HCT116 (cell line): ENCODE measurements at regions not wholly inside any gene's neighbourhood (a gene's known extent, or its start where the extent isn't known, plus 50 kb on each side); places are given as distances from the start of the nearest gene placed in this dataset.

Source experiments
- ATAC-seq: fragments of 200-7000 bp; cut with Tn5 transposase; 2 replicates; pipeline ENCODE4 v1.9.1; 2020; ENCODE audit warnings: mild to moderate bottlenecking, moderate library complexity
- BruUV-seq: library from RNA; stranded (reverse); fragments of 400-500 nt; replicated peaks from 2 replicates; lab custom pipeline; 2021; lab: Mats Ljungman, UMichigan
- CTCF ChIA-PET: fragments of 300-600 bp; sonication (Branson Sonifier 250); formaldehyde crosslinking; loops from one replicate; lab custom pipeline; 2021; ENCODE audit warnings: antibody characterized with exemption; lab: Charles Lee
- POLR2A ChIA-PET: fragments of 300-600, 350-600 bp; sonication (Branson Sonifier 250); formaldehyde crosslinking; loops from one replicate; lab custom pipeline; 2021; ENCODE audit warnings: antibody characterized with exemption; lab: Charles Lee
- RAD21 ChIA-PET, 2 experiments: fragments of 300-600 bp; sonication (Branson Sonifier 250); formaldehyde crosslinking; loops; one replicate each; lab custom pipeline; 2023; ENCODE audit warnings: low total read pairs in 2 of 2; ENCODE audit not compliant: uncharacterized antibody in 2 of 2, unreplicated experiment in 2 of 2, low non-redundant PET in 1 of 2; lab: Charles Lee
- DNase-seq: peaks from one replicate; pipeline ENCODE4 v3.0.0-alpha.2; 2010; ENCODE audit warnings: low read depth, low spot score
- H2AFZ ChIP-seq: fragments of 200-600 bp; shearing (Covaris generic), sonication (generic); 2 replicates; pipeline ENCODE4 v1.6.1; 2017; ENCODE audit warnings: low read depth, mixed run types, mixed read lengths, antibody characterized with exemption, low read length; ENCODE audit not compliant: poor library complexity, severe bottlenecking
- H3K27ac ChIP-seq: 2 replicates; pipeline ENCODE4 v1.5.1; 2012; ENCODE audit warnings: low read depth, low read length
- H3K27me3 ChIP-seq: fragments of 200-600 bp; sonication (generic); 2 replicates; pipeline ENCODE4 v1.6.1; 2016; ENCODE audit warnings: mixed run types, low read length, mixed read lengths; ENCODE audit not compliant: insufficient read depth
- H3K36me3 ChIP-seq, 2 experiments: fragments of 200-500 bp in 1 of 2; fragments of 200-600 bp in 1 of 2; sonication (Bioruptor generic) in 1 of 2; sonication (generic) in 1 of 2; 2 replicates each; pipeline versions ENCODE4 v1.5.1 to v1.6.1; 2014 to 2016; ENCODE audit warnings: low read length in 2 of 2, inconsistent platforms in 1 of 2, mixed read lengths in 1 of 2, mixed run types in 1 of 2; ENCODE audit not compliant: insufficient read depth in 2 of 2, control insufficient read depth in 1 of 2
- H3K4me1 ChIP-seq, 2 experiments: fragments of 200-600 bp in 1 of 2; sonication (generic) in 1 of 2; 2 replicates each; pipeline versions ENCODE4 v1.5.1 to v1.6.1; 2012 to 2017; ENCODE audit warnings: low read length in 2 of 2, inconsistent platforms in 1 of 2, mild to moderate bottlenecking in 1 of 2, mixed read lengths in 1 of 2, mixed run types in 1 of 2, moderate library complexity in 1 of 2; ENCODE audit not compliant: insufficient read depth in 2 of 2, control insufficient read depth in 1 of 2
- H3K4me2 ChIP-seq: fragments of 200-600 bp; sonication (generic); 2 replicates; pipeline ENCODE4 v1.6.1; 2017; ENCODE audit warnings: mixed run types, low read length, mixed read lengths
- H3K4me3 ChIP-seq, 2 experiments: fragments of 200-600 bp in 1 of 2; sonication (generic) in 1 of 2; replicated peaks in 1 of 2; 2 replicates each; pipeline ENCODE4 v1.5.1; 2011 to 2016; ENCODE audit warnings: low read length in 2 of 2, control low read depth in 1 of 2, low read depth in 1 of 2, mild to moderate bottlenecking in 1 of 2, mixed read lengths in 1 of 2, mixed run types in 1 of 2
- H3K79me2 ChIP-seq: fragments of 200-600 bp; sonication (generic); 2 replicates; pipeline ENCODE4 v1.6.1; 2017; ENCODE audit warnings: mild to moderate bottlenecking, mixed run types, low read length, moderate library complexity, mixed read lengths; ENCODE audit not compliant: insufficient read depth
- H3K9ac ChIP-seq: fragments of 200-600 bp; sonication (generic); 2 replicates; pipeline ENCODE4 v1.6.1; 2016; ENCODE audit warnings: low read length, mixed read lengths
- H3K9me2 ChIP-seq: fragments of 200-600 bp; sonication (generic), shearing (Covaris generic); 2 replicates; pipeline ENCODE4 v1.6.1; 2017; ENCODE audit warnings: mixed run types, mild to moderate bottlenecking, moderate library complexity; ENCODE audit not compliant: insufficient read depth
- H3K9me3 ChIP-seq, 2 experiments: fragments of 200-500 bp in 1 of 2; fragments of 200-600 bp in 1 of 2; sonication (Bioruptor generic) in 1 of 2; sonication (generic) in 1 of 2; 2 replicates each; pipeline ENCODE4 v1.6.1; 2014 to 2017; ENCODE audit warnings: low read length in 2 of 2, mixed read lengths in 2 of 2, inconsistent platforms in 1 of 2, low read depth in 1 of 2, mild to moderate bottlenecking in 1 of 2, mixed run types in 1 of 2, moderate library complexity in 1 of 2; ENCODE audit not compliant: control insufficient read depth in 1 of 2, insufficient read depth in 1 of 2
- H4K20me1 ChIP-seq: fragments of 200-600 bp; sonication (generic), shearing (Covaris generic); 2 replicates; pipeline ENCODE4 v1.6.1; 2017; ENCODE audit warnings: mixed run types, mild to moderate bottlenecking, moderate library complexity; ENCODE audit not compliant: insufficient read depth
- CEBPB ChIP-seq: IDR thresholded peaks from 2 replicates; pipeline ENCODE4 v1.6.1; 2012; ENCODE audit warnings: low read depth
- CTCF ChIP-seq, 3 experiments: fragments of 200-600 bp in 1 of 3; sonication (generic) in 1 of 3; IDR thresholded peaks in 2 of 3; conservative IDR thresholded peaks in 1 of 3; 2 replicates each; pipeline ENCODE4 v1.5.1; 2012 to 2017; ENCODE audit warnings: low read depth in 2 of 3, low read length in 2 of 3, antibody characterized with exemption in 1 of 3, borderline replicate concordance in 1 of 3, control low read depth in 1 of 3, mild to moderate bottlenecking in 1 of 3, mixed read lengths in 1 of 3, mixed run types in 1 of 3, moderate library complexity in 1 of 3; ENCODE audit not compliant: insufficient read depth in 1 of 3
- EGR1 ChIP-seq: IDR thresholded peaks from 2 replicates; pipeline ENCODE4 v1.6.1; 2012; ENCODE audit warnings: low read depth
- SP1 ChIP-seq: IDR thresholded peaks from 2 replicates; pipeline ENCODE4 v1.6.1; 2012; ENCODE audit warnings: low read depth
- SRF ChIP-seq: IDR thresholded peaks from 2 replicates; pipeline ENCODE4 v1.6.1; 2012; ENCODE audit warnings: low read depth
- intact Hi-C: fragments of 100-400 bp; cut with micrococcal nuclease; formaldehyde crosslinking; loops from 2 replicates; pipeline ENCODE4 v1.10.0; 2022
- TF ChIP-seq, protein P1 (sequence below): IDR thresholded peaks from 2 replicates; pipeline ENCODE4 v1.6.1; 2012
- TF ChIP-seq, protein P2 (sequence below): IDR thresholded peaks from 2 replicates; pipeline ENCODE4 v1.6.1; 2012; ENCODE audit warnings: low read depth

DNA sequence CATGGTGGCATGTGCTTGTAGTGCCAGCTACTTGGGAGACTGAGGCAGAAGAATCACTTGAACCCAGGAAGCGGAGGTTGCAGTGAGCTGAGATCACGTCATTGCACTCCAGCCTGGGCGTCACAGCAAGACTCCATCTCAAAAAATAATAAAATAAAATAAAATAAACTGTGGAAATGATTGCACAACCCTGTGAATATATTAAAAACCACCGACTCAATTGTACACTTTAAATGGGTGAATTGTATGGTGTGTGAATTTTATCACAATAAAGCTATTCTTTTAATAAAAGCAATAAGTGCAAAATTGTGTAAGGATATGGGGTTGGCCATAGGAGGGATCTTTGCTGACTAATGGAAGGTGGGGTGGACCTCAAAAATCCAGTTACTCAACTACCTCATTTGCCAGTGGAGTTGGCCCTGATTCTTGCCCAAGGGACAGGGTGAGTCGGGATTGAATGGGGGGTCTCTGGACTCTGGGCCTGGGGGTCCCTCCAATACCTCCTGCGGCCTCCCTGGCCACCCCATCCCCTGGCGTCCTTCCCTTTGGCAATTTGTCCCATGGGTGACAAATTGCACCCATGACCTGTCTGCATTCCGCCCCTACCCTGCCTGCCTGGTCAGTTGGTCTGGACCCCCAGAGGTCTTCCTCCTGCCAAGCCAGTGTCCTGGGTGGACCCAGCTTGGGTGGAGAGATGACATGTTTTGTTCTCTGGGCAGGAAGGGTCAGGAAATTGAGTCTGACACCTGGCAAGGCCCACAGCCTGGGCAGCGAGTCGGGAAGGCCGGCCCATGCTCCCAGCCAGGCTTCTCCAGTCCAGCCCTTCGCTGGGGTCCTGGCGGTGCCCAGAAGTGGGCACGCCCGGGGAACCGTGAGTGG, 61.7 kb upstream of the ELN start:
- intact Hi-C loops: no loop called here
- CTCF ChIA-PET: no interaction called here

More for the DNA sequence above, 61.7 kb upstream of the ELN start:
- no peak for TF ChIP-seq CTCF (IDR thresholded peaks at IDR 0.05 in 2 of 3, conservative IDR thresholded peaks at IDR 0.05 in 1 of 3; ENCODE audit: borderline replicate concordance in 1 of 3, insufficient read depth in 1 of 3, low read depth in 2 of 3, low read length in 2 of 3)
- TF ChIP-seq, protein P1, sequence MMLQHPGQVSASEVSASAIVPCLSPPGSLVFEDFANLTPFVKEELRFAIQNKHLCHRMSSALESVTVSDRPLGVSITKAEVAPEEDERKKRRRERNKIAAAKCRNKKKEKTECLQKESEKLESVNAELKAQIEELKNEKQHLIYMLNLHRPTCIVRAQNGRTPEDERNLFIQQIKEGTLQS: no peak
- no peak for TF ChIP-seq EGR1
- no peak for TF ChIP-seq SRF
- TF ChIP-seq CEBPB: no peak
- TF ChIP-seq, protein P2, sequence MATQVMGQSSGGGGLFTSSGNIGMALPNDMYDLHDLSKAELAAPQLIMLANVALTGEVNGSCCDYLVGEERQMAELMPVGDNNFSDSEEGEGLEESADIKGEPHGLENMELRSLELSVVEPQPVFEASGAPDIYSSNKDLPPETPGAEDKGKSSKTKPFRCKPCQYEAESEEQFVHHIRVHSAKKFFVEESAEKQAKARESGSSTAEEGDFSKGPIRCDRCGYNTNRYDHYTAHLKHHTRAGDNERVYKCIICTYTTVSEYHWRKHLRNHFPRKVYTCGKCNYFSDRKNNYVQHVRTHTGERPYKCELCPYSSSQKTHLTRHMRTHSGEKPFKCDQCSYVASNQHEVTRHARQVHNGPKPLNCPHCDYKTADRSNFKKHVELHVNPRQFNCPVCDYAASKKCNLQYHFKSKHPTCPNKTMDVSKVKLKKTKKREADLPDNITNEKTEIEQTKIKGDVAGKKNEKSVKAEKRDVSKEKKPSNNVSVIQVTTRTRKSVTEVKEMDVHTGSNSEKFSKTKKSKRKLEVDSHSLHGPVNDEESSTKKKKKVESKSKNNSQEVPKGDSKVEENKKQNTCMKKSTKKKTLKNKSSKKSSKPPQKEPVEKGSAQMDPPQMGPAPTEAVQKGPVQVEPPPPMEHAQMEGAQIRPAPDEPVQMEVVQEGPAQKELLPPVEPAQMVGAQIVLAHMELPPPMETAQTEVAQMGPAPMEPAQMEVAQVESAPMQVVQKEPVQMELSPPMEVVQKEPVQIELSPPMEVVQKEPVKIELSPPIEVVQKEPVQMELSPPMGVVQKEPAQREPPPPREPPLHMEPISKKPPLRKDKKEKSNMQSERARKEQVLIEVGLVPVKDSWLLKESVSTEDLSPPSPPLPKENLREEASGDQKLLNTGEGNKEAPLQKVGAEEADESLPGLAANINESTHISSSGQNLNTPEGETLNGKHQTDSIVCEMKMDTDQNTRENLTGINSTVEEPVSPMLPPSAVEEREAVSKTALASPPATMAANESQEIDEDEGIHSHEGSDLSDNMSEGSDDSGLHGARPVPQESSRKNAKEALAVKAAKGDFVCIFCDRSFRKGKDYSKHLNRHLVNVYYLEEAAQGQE: no peak
- no peak for TF ChIP-seq SP1
- ChIA-PET RAD21 (no interaction called here), POLR2A (no interaction called here)
- Histone ChIP-seq H4K20me1 (no peaks in the 10 kb centered on the region), H3K4me2 (no peak overlapping the region), H3K79me2 (no peaks in the 10 kb centered on the region), H3K9me2 (no peaks in the 10 kb centered on the region), H3K9ac (no peak overlapping the region), H3K9me3 (peaks cover 0 to 9% of the 10 kb centered on the region in 2 experiments; a peak in 1 of 4 replicates), H3K27me3 (no peaks in the 10 kb centered on the region), H3K27ac (no peak overlapping the region), H2AFZ (no peak overlapping the region), H3K4me1 (no peaks in the 10 kb centered on the region), H3K4me3 (no peak overlapping the region), H3K36me3 (no peaks in the 10 kb centered on the region)
- no peak for DNase-seq
- no peak for ATAC-seq
- BruUV-seq: no TSS peak
